ENCODE measurements at regions not wholly inside any gene's neighbourhood (a gene's known extent, or its start where the extent isn't known, plus 50 kb on each side); places are given as distances from the start of the nearest gene placed in this dataset.

GRCh38 chr2:57862727-57863126 lies 183.9 kb upstream of the VRK2 start:
- no peak for DNase-seq (ENCODE audit: low spot score)
- Mint-ChIP-seq H3K9me3 (no peaks in the 10 kb centered on the region), H3K4me1 (ENCODE audit: low read depth) (no peaks in the 10 kb centered on the region), H3K36me3 (ENCODE audit: low read depth) (no peaks in the 10 kb centered on the region), H3K4me3 (no peak overlapping the region), H3K27ac (no peak overlapping the region), H3K27me3 (ENCODE audit: low read depth) (no peaks in the 10 kb centered on the region)

- Mint-ChIP-seq H3K4me1 (ENCODE audit: low read depth) (no peaks in the 10 kb centered on the region), H3K9me3 (no peaks in the 10 kb centered on the region), H3K27me3 (ENCODE audit: low read depth) (no peaks in the 10 kb centered on the region), H3K4me3 (no peak overlapping the region), H3K27ac (no peak overlapping the region), H3K36me3 (ENCODE audit: low read depth) (no peaks in the 10 kb centered on the region)
- DNase-seq (ENCODE audit: low spot score) = no peak
These were observed 181.7 kb upstream of the VRK2 start for GRCh38 chr2:57864926-57865325.

GRCh38 chr2:57867730-57868129 lies 178.9 kb upstream of the VRK2 start:
- H3K9me3 Mint-ChIP-seq = no peaks in the 10 kb centered on the region
- no peak overlapping the region for H3K27ac Mint-ChIP-seq
- no peak overlapping the region for H3K4me3 Mint-ChIP-seq
- H3K4me1 Mint-ChIP-seq (ENCODE audit: low read depth) = no peaks in the 10 kb centered on the region
- no peaks in the 10 kb centered on the region for H3K36me3 Mint-ChIP-seq (ENCODE audit: low read depth)
- DNase-seq (ENCODE audit: low spot score) = no peak
- no peaks in the 10 kb centered on the region for H3K27me3 Mint-ChIP-seq (ENCODE audit: low read depth)

GRCh38 chr2:57868619-57869139 lies 177.9 kb upstream of the VRK2 start:
- no peak for DNase-seq (ENCODE audit: low spot score)
- Mint-ChIP-seq H3K36me3 (ENCODE audit: low read depth) (no peaks in the 10 kb centered on the region), H3K9me3 (no peaks in the 10 kb centered on the region), H3K27me3 (ENCODE audit: low read depth) (no peaks in the 10 kb centered on the region), H3K4me3 (no peak overlapping the region), H3K4me1 (ENCODE audit: low read depth) (no peaks in the 10 kb centered on the region), H3K27ac (no peak overlapping the region)

GRCh38 chr2:57869758-57870344 lies 176.8 kb upstream of the VRK2 start:
- H3K27ac Mint-ChIP-seq = no peak overlapping the region
- no peak overlapping the region for H3K4me3 Mint-ChIP-seq
- H3K4me1 Mint-ChIP-seq (ENCODE audit: low read depth) = no peaks in the 10 kb centered on the region
- H3K9me3 Mint-ChIP-seq = no peaks in the 10 kb centered on the region
- no peak for DNase-seq (ENCODE audit: low spot score)
- H3K36me3 Mint-ChIP-seq (ENCODE audit: low read depth) = no peaks in the 10 kb centered on the region
- H3K27me3 Mint-ChIP-seq (ENCODE audit: low read depth) = no peaks in the 10 kb centered on the region

- Mint-ChIP-seq H3K36me3 (ENCODE audit: low read depth) (no peaks in the 10 kb centered on the region), H3K4me3 (no peak overlapping the region), H3K9me3 (no peaks in the 10 kb centered on the region), H3K4me1 (ENCODE audit: low read depth) (no peaks in the 10 kb centered on the region), H3K27ac (no peak overlapping the region), H3K27me3 (ENCODE audit: low read depth) (no peaks in the 10 kb centered on the region)
- DNase-seq (ENCODE audit: low spot score) = no peak
These were observed 170.3 kb upstream of the VRK2 start for GRCh38 chr2:57876313-57876712.

- Mint-ChIP-seq H3K27ac (no peak overlapping the region), H3K27me3 (ENCODE audit: low read depth) (no peaks in the 10 kb centered on the region), H3K4me1 (ENCODE audit: low read depth) (no peaks in the 10 kb centered on the region), H3K36me3 (ENCODE audit: low read depth) (no peaks in the 10 kb centered on the region), H3K9me3 (no peaks in the 10 kb centered on the region), H3K4me3 (no peak overlapping the region)
- no peak for DNase-seq (ENCODE audit: low spot score)
These were observed 168.8 kb upstream of the VRK2 start for GRCh38 chr2:57877811-57878170.

GRCh38 chr2:57878171-57878865 lies 168.3 kb upstream of the VRK2 start:
- Mint-ChIP-seq H3K36me3 (ENCODE audit: low read depth) (no peaks in the 10 kb centered on the region), H3K4me3 (no peak overlapping the region), H3K9me3 (no peaks in the 10 kb centered on the region), H3K27ac (no peak overlapping the region), H3K4me1 (ENCODE audit: low read depth) (no peaks in the 10 kb centered on the region), H3K27me3 (ENCODE audit: low read depth) (no peaks in the 10 kb centered on the region)
- DNase-seq (ENCODE audit: low spot score) = no peak

- no peaks in the 10 kb centered on the region for H3K9me3 Mint-ChIP-seq
- no peaks in the 10 kb centered on the region for H3K27me3 Mint-ChIP-seq (ENCODE audit: low read depth)
- no peaks in the 10 kb centered on the region for H3K4me1 Mint-ChIP-seq (ENCODE audit: low read depth)
- no peak overlapping the region for H3K27ac Mint-ChIP-seq
- H3K4me3 Mint-ChIP-seq = no peak overlapping the region
- no peak for DNase-seq (ENCODE audit: low spot score)
- H3K36me3 Mint-ChIP-seq (ENCODE audit: low read depth) = no peaks in the 10 kb centered on the region
These were observed 167.8 kb upstream of the VRK2 start for GRCh38 chr2:57878866-57879210.

- H3K4me3 Mint-ChIP-seq = no peak overlapping the region
- no peaks in the 10 kb centered on the region for H3K9me3 Mint-ChIP-seq
- no peaks in the 10 kb centered on the region for H3K4me1 Mint-ChIP-seq (ENCODE audit: low read depth)
- H3K27me3 Mint-ChIP-seq (ENCODE audit: low read depth) = no peaks in the 10 kb centered on the region
- no peak for DNase-seq (ENCODE audit: low spot score)
- no peaks in the 10 kb centered on the region for H3K36me3 Mint-ChIP-seq (ENCODE audit: low read depth)
- no peak overlapping the region for H3K27ac Mint-ChIP-seq
These were observed 166.2 kb upstream of the VRK2 start for GRCh38 chr2:57880446-57880845.

- H3K27ac Mint-ChIP-seq = no peak overlapping the region
- H3K4me1 Mint-ChIP-seq (ENCODE audit: low read depth) = no peaks in the 10 kb centered on the region
- no peak for DNase-seq (ENCODE audit: low spot score)
- no peaks in the 10 kb centered on the region for H3K36me3 Mint-ChIP-seq (ENCODE audit: low read depth)
- H3K4me3 Mint-ChIP-seq = no peak overlapping the region
- H3K9me3 Mint-ChIP-seq = no peaks in the 10 kb centered on the region
- H3K27me3 Mint-ChIP-seq (ENCODE audit: low read depth) = no peaks in the 10 kb centered on the region
These were observed 165.6 kb upstream of the VRK2 start for GRCh38 chr2:57880967-57881366.

- no peaks in the 10 kb centered on the region for H3K4me1 Mint-ChIP-seq (ENCODE audit: low read depth)
- no peaks in the 10 kb centered on the region for H3K36me3 Mint-ChIP-seq (ENCODE audit: low read depth)
These were observed 164.4 kb upstream of the VRK2 start for GRCh38 chr2:57881998-57882888.

GRCh38 chr2:57882895-57883515 lies 163.6 kb upstream of the VRK2 start:
- Mint-ChIP-seq H3K4me3 (no peak overlapping the region), H3K36me3 (ENCODE audit: low read depth) (no peaks in the 10 kb centered on the region), H3K4me1 (ENCODE audit: low read depth) (no peaks in the 10 kb centered on the region), H3K27me3 (ENCODE audit: low read depth) (no peaks in the 10 kb centered on the region), H3K9me3 (no peaks in the 10 kb centered on the region), H3K27ac (no peak overlapping the region)
- DNase-seq (ENCODE audit: low spot score) = no peak

More at GRCh38 chr2:57881998-57882888, 164.4 kb upstream of the VRK2 start:
- Mint-ChIP-seq H3K27ac (no peak overlapping the region), H3K27me3 (ENCODE audit: low read depth) (no peaks in the 10 kb centered on the region), H3K9me3 (no peaks in the 10 kb centered on the region), H3K4me3 (no peak overlapping the region)
- no peak for DNase-seq (ENCODE audit: low spot score)

GRCh38 chr2:57884281-57884680 lies 162.3 kb upstream of the VRK2 start:
- no peak overlapping the region for H3K4me3 Mint-ChIP-seq
- H3K27ac Mint-ChIP-seq = no peak overlapping the region
- no peaks in the 10 kb centered on the region for H3K36me3 Mint-ChIP-seq (ENCODE audit: low read depth)
- H3K9me3 Mint-ChIP-seq = no peaks in the 10 kb centered on the region
- H3K4me1 Mint-ChIP-seq (ENCODE audit: low read depth) = no peaks in the 10 kb centered on the region
- no peaks in the 10 kb centered on the region for H3K27me3 Mint-ChIP-seq (ENCODE audit: low read depth)
- no peak for DNase-seq (ENCODE audit: low spot score)

Measured in T-helper 2 cell treated with Interferon-gamma antibody and Interleukin-4, amounts not matched to agents 5 μg/mL and 100 μg/mL, for 36 hours (primary cell).